Common myeloid progenitor, CD34-positive (primary cell): ENCODE measurements at regions not wholly inside any gene's neighbourhood (a gene's known extent, or its start where the extent isn't known, plus 50 kb on each side); places are given as distances from the start of the nearest gene placed in this dataset.

Experiments used
- CTCF ChIA-PET: fragments of 350-600 bp; sonication (Branson Sonifier 250); formaldehyde crosslinking; loops from one replicate; lab custom pipeline; 2021; ENCODE audit warnings: antibody characterized with exemption; lab: Charles Lee
- POLR2A ChIA-PET: fragments of 350-600 bp; sonication (Branson Sonifier 250); formaldehyde crosslinking; loops from one replicate; lab custom pipeline; 2021; ENCODE audit warnings: antibody characterized with exemption; lab: Charles Lee
- DNase-seq, 3 donors: peaks; one replicate each; pipeline versions ENCODE4 v3.0.0 to v3.0.0-alpha.2; 2013
- H3K27ac ChIP-seq, 2 experiments: 1 replicate in 1 of 2; 2 replicates in 1 of 2; pipeline ENCODE4 v1.7.0; 2013; ENCODE audit warnings: inconsistent platforms in 2 of 2, low read length in 2 of 2, mild to moderate bottlenecking in 2 of 2, low read depth in 1 of 2, moderate library complexity in 1 of 2; ENCODE audit not compliant: severe bottlenecking in 2 of 2, insufficient read depth in 1 of 2, poor library complexity in 1 of 2
- H3K27me3 ChIP-seq, 5 experiments: replicated peaks in 2 of 5; 1 replicate in 3 of 5; 2 replicates in 2 of 5; pipeline versions ENCODE4 v1.6.1 to v1.7.0; 2013; ENCODE audit warnings: low read length in 4 of 5, mild to moderate bottlenecking in 2 of 5, moderate library complexity in 2 of 5, inconsistent platforms in 1 of 5; ENCODE audit not compliant: insufficient read depth in 5 of 5, control insufficient read depth in 4 of 5
- H3K36me3 ChIP-seq, 4 experiments: 1 replicate in 2 of 4; 2 replicates in 2 of 4; pipeline versions ENCODE4 v1.6.1 to v1.7.0; 2013; ENCODE audit warnings: low read length in 3 of 4, control low read depth in 1 of 4, mild to moderate bottlenecking in 1 of 4; ENCODE audit not compliant: control insufficient read depth in 4 of 4, insufficient read depth in 4 of 4
- H3K4me1 ChIP-seq, 4 experiments: 1 replicate in 3 of 4; 2 replicates in 1 of 4; pipeline versions ENCODE4 v1.6.1 to v1.7.1; 2013; ENCODE audit warnings: low read length in 3 of 4, mild to moderate bottlenecking in 3 of 4, control low read depth in 1 of 4, inconsistent platforms in 1 of 4, moderate library complexity in 1 of 4; ENCODE audit not compliant: control insufficient read depth in 4 of 4, insufficient read depth in 4 of 4; ENCODE audit errors: control extremely low read depth in 1 of 4
- H3K4me3 ChIP-seq, 7 experiments: 1 replicate in 4 of 7; 2 replicates in 3 of 7; pipeline versions ENCODE4 v1.5.1 to v1.7.0; 2013; ENCODE audit warnings: mild to moderate bottlenecking in 7 of 7, low read length in 6 of 7, moderate library complexity in 6 of 7, inconsistent platforms in 2 of 7, low read depth in 2 of 7, control low read depth in 1 of 7; ENCODE audit not compliant: insufficient read depth in 4 of 7, control insufficient read depth in 1 of 7; ENCODE audit errors: extremely low read depth in 1 of 7
- H3K9me3 ChIP-seq, 5 experiments: 1 replicate in 4 of 5; 2 replicates in 1 of 5; pipeline versions ENCODE4 v1.6.1 to v1.7.1; 2013; ENCODE audit warnings: low read length in 4 of 5, mild to moderate bottlenecking in 2 of 5, inconsistent platforms in 1 of 5, low read depth in 1 of 5, moderate library complexity in 1 of 5; ENCODE audit not compliant: control insufficient read depth in 4 of 5, insufficient read depth in 2 of 5; ENCODE audit errors: control extremely low read depth in 1 of 5
- WGBS: methylation state at CpG from one replicate; pipeline ENCODE4 v1.1.5; 2013; ENCODE audit not compliant: insufficient coverage; 5-methylcytosine and 5-hydroxymethylcytosine counted together

DNA sequence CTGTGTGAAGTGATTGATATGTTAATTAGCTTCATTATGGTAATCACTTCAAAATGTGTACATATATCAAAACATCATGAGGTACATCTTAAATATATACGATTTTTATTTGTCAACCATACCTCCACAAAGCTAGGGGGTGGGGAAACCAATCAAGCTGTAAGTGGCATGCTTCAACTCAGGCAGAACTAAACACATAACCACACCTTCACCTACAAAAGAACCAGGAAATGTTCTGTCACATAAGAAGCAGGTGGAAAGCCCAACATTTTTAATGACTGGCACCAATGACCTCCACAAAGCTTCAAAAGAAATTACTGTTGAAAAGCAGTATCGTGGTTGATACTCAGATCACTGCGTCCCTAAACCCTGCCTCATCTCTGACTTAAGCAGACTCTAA is 867.7 kb upstream of the EEF2KMT start:
- DNase-seq: no peak
- Histone ChIP-seq H3K4me3 (no peak overlapping the region), H3K4me1 (no peaks in the 10 kb centered on the region), H3K27me3 (no peaks in the 10 kb centered on the region), H3K9me3 (peaks cover 0 to 4% (median 0%) of the 10 kb centered on the region in 5 experiments), H3K36me3 (no peaks in the 10 kb centered on the region), H3K27ac (no peak overlapping the region)
- no CpG with 5 or more reads among the region's 3 CpGs for WGBS
- ChIA-PET POLR2A (no interaction called here), CTCF (no interaction called here)

DNA sequence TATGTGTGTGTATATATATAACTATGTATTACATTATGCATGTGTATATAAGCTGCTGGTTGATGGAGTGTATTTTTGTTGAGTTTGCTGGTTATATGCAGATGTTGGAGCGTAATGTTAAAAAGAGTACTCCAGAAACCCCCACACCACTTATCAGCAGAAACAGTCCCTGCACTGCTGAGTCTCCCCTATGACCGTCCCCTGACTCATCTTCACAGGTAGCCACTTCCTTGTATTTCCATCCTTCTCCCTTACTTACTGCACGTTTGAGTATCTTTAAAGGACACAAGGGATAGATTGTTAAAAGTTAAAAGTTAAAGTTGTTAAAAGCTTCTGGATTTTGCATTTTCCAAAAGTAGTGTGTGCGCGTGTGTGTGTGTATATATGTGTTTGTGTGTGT is 853.9 kb upstream of the EEF2KMT start:
- no peak for DNase-seq
- H3K27ac ChIP-seq: no peak overlapping the region
- ChIA-PET CTCF (no interaction called here), POLR2A (no interaction called here)
- H3K4me3 ChIP-seq: no peak overlapping the region
- H3K27me3 ChIP-seq: no peaks in the 10 kb centered on the region
- no peaks in the 10 kb centered on the region for H3K4me1 ChIP-seq
- no peaks in the 10 kb centered on the region for H3K36me3 ChIP-seq
- 80% methylated on average over 1 of the region's 5 CpGs for WGBS
- H3K9me3 ChIP-seq: no peaks in the 10 kb centered on the region

DNA sequence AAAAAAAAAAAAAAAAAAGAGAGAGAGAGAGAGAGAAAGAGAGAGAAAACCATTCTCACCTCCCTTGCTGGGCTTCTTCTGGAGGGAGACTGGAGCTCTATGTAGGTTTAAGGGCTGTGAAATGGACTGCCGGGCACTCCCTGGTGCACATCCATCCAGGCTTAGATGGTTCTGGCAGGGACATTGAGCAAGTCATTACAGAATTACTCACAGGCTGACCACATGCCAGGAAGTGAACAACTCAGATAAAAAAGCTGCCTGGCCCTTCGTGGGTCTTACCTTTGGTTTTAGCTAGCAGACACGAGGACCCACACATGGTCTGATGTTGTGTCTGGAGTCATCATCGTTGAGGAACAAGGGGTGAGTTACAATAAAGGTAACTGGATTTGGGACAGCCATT is 847.4 kb upstream of the EEF2KMT start:
- Histone ChIP-seq H3K27me3 (no peaks in the 10 kb centered on the region), H3K27ac (no peak overlapping the region), H3K9me3 (peaks cover 0 to 13% (median 2%) of the 10 kb centered on the region in 5 experiments), H3K4me1 (no peaks in the 10 kb centered on the region), H3K36me3 (no peaks in the 10 kb centered on the region), H3K4me3 (no peak overlapping the region)
- WGBS: 79% methylated on average over 4 of the region's 4 CpGs
- ChIA-PET CTCF (no interaction called here), POLR2A (no interaction called here)
- no peak for DNase-seq

DNA sequence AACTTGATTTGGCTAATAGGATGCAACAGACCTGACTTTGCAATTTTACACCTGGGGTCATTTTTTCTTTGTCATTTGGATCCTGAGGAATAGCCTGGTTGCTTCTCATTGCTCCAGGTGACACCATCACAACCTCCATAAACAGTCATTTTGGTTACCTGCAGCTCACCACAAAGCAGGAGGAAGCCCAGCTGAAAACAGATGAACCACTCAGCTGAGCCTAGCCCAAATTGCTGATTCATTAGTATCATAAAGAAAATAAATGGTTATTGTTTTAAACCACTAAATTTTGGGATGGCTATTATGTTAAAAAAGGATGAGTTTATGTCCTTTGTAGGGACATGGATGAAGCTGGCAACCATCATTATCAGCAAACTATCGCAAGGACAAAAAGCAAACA is 841.0 kb upstream of the EEF2KMT start:
- no peak for DNase-seq
- ChIA-PET CTCF (no interaction called here), POLR2A (no interaction called here)
- Histone ChIP-seq H3K4me1 (no peaks in the 10 kb centered on the region), H3K27ac (no peak overlapping the region), H3K4me3 (no peak overlapping the region), H3K9me3 (peaks cover 0 to 16% (median 2%) of the 10 kb centered on the region in 5 experiments), H3K27me3 (no peaks in the 10 kb centered on the region), H3K36me3 (no peaks in the 10 kb centered on the region)
- no CpG with 5 or more reads among the region's 1 CpG for WGBS

DNA sequence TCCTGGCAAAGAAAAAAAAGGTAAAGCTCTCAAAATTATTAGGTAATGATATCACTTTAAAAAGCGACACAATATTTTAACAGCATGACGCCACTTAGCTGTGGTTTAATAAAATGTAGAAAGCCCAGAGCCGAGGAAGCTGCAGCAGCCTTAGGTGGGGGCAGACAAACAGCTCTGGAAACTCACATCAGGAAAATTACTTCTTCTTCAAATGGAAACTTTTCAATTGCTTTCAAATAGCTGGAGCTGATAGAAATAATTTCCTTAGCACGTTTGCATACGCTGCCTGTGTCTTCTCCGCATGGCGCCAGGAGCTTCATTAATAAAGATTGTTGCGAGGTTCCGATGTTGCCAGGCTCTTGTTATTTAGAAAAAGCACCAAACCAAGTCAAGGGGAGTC is 835.3 kb upstream of the EEF2KMT start:
- POLR2A ChIA-PET: no interaction called here
- no peak for DNase-seq
- H3K36me3 ChIP-seq: no peaks in the 10 kb centered on the region
- CTCF ChIA-PET: no interaction called here
- H3K27me3 ChIP-seq: peaks cover 0 to 2% (median 0%) of the 10 kb centered on the region in 5 experiments
- no peaks in the 10 kb centered on the region for H3K9me3 ChIP-seq
- H3K4me1 ChIP-seq: no peaks in the 10 kb centered on the region
- 68% methylated on average over 7 of the region's 9 CpGs for WGBS
- H3K4me3 ChIP-seq: no peak overlapping the region
- no peak overlapping the region for H3K27ac ChIP-seq

DNA sequence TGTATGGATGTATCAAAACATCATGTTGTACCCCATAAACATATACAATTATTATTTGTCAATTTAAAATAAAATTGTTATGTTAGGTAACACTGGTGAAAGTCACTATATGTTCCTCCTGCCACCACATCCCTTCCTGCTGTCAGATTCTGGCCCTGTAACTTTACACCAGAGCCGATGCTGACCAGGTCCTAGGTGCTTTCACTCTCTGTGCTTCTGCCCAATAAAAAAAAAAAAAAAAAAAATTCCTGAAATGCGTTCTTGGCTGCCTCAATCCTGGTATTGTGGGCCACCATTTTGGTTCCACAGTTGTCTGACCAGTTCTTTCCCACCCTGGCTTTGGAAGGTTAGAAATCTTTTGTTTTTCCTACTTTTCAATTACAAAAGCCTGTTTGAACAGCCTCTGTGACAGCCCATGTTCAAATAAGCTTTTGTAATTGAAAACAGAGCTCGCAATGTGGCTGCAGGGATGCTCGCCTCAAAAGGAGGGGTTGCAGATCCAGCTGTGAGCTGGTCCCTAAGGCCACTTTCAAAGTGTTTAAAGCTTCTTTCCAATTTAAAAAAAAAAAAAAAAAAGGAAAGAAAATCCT is 831.0 kb upstream of the EEF2KMT start:
- Histone ChIP-seq H3K4me1 (no peaks in the 10 kb centered on the region), H3K36me3 (no peaks in the 10 kb centered on the region), H3K27me3 (peaks cover 0 to 2% (median 0%) of the 10 kb centered on the region in 5 experiments), H3K27ac (no peak overlapping the region), H3K9me3 (no peaks in the 10 kb centered on the region), H3K4me3 (no peak overlapping the region)
- 13% methylated on average over 1 of the region's 4 CpGs for WGBS
- no peak for DNase-seq
- ChIA-PET CTCF (no interaction called here), POLR2A (no interaction called here)

DNA sequence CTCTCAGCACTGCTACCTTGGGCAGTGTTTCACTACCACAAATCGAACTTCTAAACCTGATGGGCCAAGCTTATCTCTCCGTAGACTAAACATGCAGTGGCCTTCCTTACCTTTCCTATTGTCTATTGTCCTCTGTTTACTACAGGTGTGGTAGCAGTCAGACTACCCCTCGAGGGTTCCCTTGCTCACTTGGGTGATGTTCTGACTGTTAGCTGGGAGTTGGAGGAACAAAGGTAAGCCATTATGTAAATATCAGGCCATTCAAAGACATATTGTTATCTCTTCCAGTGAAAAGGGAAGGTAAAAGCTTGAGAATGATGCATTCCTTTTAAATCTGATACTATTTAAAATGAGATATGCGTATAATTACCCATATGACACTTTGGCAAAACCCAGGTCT is 828.3 kb upstream of the EEF2KMT start:
- Histone ChIP-seq H3K4me1 (no peaks in the 10 kb centered on the region), H3K36me3 (no peaks in the 10 kb centered on the region), H3K4me3 (no peak overlapping the region), H3K27me3 (no peaks in the 10 kb centered on the region), H3K27ac (no peak overlapping the region), H3K9me3 (peaks cover 0 to 3% (median 0%) of the 10 kb centered on the region in 5 experiments)
- CTCF ChIA-PET: no interaction called here
- 41% methylated on average over 2 of the region's 4 CpGs for WGBS
- POLR2A ChIA-PET: interaction anchor here (0.6 kb wide), 1 partner anchor 28 kb away, joined by 3 read pairs; no protein-coding TSS in a partner anchor
- DNase-seq: no peak
